ENCODE measurements at regions not wholly inside any gene's neighbourhood (a gene's known extent, or its start where the extent isn't known, plus 50 kb on each side); places are given as distances from the start of the nearest gene placed in this dataset.

- TF ChIP-seq ZNF274 (IDR thresholded peaks at IDR 0.05; ENCODE audit: low read depth, low read length) (no peak), SUZ12 (IDR thresholded peaks at IDR 0.05; ENCODE audit: extremely low read depth, insufficient read depth, insufficient read length) (no peak)
Measured at GRCh38 chr1:229891227-229891626, 175.8 kb upstream of the GALNT2 start.

All from NT2/D1 (cell line).